MM.1S (cell line): ENCODE measurements at regions not wholly inside any gene's neighbourhood (a gene's known extent, or its start where the extent isn't known, plus 50 kb on each side); places are given as distances from the start of the nearest gene placed in this dataset.

ENCODE experiments used
- DNase-seq: peaks from one replicate; pipeline ENCODE4 v3.0.0-alpha.2; 2015
- H2AFZ ChIP-seq: fragments of 300-600 bp; sonication (generic); 2 replicates; pipeline ENCODE4 v1.6.0; 2016; ENCODE audit warnings: antibody characterized with exemption, low read length
- H3F3A ChIP-seq: fragments of 300-600 bp; sonication (generic); 2 replicates; pipeline ENCODE4 v1.6.1; 2016; ENCODE audit warnings: mild to moderate bottlenecking, antibody characterized with exemption, low read length, moderate library complexity, mixed read lengths; ENCODE audit not compliant: insufficient read depth
- H3K27ac ChIP-seq: fragments of 300-600 bp; sonication (generic); 2 replicates; pipeline ENCODE4 v1.5.1; 2016; ENCODE audit warnings: mild to moderate bottlenecking, low read length
- H3K27me3 ChIP-seq: fragments of 300-600 bp; sonication (generic); replicated peaks from 2 replicates; pipeline ENCODE4 v1.6.0; 2016; ENCODE audit warnings: low read length; ENCODE audit not compliant: insufficient read depth
- H3K36me3 ChIP-seq: fragments of 300-600 bp; sonication (generic); replicated peaks from 2 replicates; pipeline ENCODE4 v1.6.1; 2016; ENCODE audit warnings: mild to moderate bottlenecking, low read length, mixed read lengths; ENCODE audit not compliant: insufficient read depth
- H3K4me1 ChIP-seq: fragments of 300-600 bp; sonication (generic); 2 replicates; pipeline ENCODE4 v1.6.1; 2016; ENCODE audit warnings: low read length, mixed read lengths
- H3K4me2 ChIP-seq: fragments of 300-600 bp; sonication (generic); 2 replicates; pipeline ENCODE4 v1.6.0; 2016; ENCODE audit warnings: low read depth, low read length
- H3K4me3 ChIP-seq: fragments of 300-600 bp; sonication (generic); 2 replicates; pipeline ENCODE4 v1.5.1; 2016; ENCODE audit warnings: low read length, mixed read lengths
- H3K79me2 ChIP-seq: fragments of 300-600 bp; sonication (generic); 2 replicates; pipeline ENCODE4 v1.6.1; 2016; ENCODE audit warnings: mixed run types, low read length, mixed read lengths
- H3K9ac ChIP-seq: fragments of 300-600 bp; sonication (generic); 2 replicates; pipeline ENCODE4 v1.6.1; 2016; ENCODE audit warnings: low read length, mixed read lengths
- H3K9me2 ChIP-seq: fragments of 300-600 bp; sonication (generic); replicated peaks from 2 replicates; pipeline ENCODE4 v1.6.1; 2016; ENCODE audit warnings: mild to moderate bottlenecking, low read length, mixed read lengths; ENCODE audit not compliant: insufficient read depth
- H3K9me3 ChIP-seq: fragments of 300-600 bp; sonication (generic); replicated peaks from 2 replicates; pipeline ENCODE4 v1.6.1; 2016; ENCODE audit warnings: mild to moderate bottlenecking, low read length, mixed read lengths; ENCODE audit not compliant: insufficient read depth
- H4K20me1 ChIP-seq: fragments of 300-600 bp; sonication (generic); 2 replicates; pipeline ENCODE4 v1.6.1; 2016; ENCODE audit warnings: mild to moderate bottlenecking, low read length, moderate library complexity, mixed read lengths; ENCODE audit not compliant: insufficient read depth
- EZH2 ChIP-seq: fragments of 300-600 bp; sonication (generic); optimal IDR thresholded peaks from 2 replicates; pipeline ENCODE3; 2017; ENCODE audit warnings: low read depth, mild to moderate bottlenecking, antibody characterized with exemption, low read length, mixed read lengths
- EZH2phosphoT487 ChIP-seq: fragments of 300-600 bp; sonication (generic); IDR thresholded peaks from 2 replicates; pipeline ENCODE4 v1.6.1; 2018; ENCODE audit warnings: antibody characterized with exemption, low read length
- TF ChIP-seq, protein P1 (sequence below): fragments of 300-600 bp; sonication (generic); IDR thresholded peaks from 2 replicates; pipeline ENCODE4 v1.5.1; 2016; ENCODE audit warnings: antibody characterized with exemption, low read length, mixed read lengths

DNA sequence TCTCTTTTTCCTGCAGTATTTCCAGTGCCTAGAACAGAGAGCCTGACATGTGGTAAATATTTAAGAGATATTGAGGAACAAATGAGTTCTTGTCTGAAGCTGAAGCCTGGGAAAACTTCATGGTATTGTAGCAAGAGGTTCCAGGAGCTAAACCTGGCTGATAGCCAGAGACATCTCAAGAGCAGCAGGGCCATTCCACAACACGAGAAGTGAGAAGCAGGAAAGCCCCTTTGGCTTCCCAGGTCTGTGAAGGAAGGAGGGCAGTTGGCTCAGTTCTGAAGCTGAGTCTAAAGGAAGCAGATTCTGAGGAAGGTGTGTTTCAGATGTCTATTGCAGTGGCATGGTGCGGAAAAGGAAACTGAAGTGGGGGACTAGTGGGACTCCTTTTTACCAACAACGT lies 63.8 kb upstream of the FAM204A start:
- no peaks in the 10 kb centered on the region for H4K20me1 ChIP-seq
- no peak overlapping the region for H3K4me2 ChIP-seq
- no peaks in the 10 kb centered on the region for H3K4me1 ChIP-seq
- H2AFZ ChIP-seq: no peak overlapping the region
- H3F3A ChIP-seq: no peaks in the 10 kb centered on the region
- no peaks in the 10 kb centered on the region for H3K9me3 ChIP-seq
- no peak overlapping the region for H3K27ac ChIP-seq
- H3K79me2 ChIP-seq: no peaks in the 10 kb centered on the region
- H3K27me3 ChIP-seq: no peaks in the 10 kb centered on the region
- no peak for TF ChIP-seq EZH2phosphoT487
- TF ChIP-seq, protein P1, sequence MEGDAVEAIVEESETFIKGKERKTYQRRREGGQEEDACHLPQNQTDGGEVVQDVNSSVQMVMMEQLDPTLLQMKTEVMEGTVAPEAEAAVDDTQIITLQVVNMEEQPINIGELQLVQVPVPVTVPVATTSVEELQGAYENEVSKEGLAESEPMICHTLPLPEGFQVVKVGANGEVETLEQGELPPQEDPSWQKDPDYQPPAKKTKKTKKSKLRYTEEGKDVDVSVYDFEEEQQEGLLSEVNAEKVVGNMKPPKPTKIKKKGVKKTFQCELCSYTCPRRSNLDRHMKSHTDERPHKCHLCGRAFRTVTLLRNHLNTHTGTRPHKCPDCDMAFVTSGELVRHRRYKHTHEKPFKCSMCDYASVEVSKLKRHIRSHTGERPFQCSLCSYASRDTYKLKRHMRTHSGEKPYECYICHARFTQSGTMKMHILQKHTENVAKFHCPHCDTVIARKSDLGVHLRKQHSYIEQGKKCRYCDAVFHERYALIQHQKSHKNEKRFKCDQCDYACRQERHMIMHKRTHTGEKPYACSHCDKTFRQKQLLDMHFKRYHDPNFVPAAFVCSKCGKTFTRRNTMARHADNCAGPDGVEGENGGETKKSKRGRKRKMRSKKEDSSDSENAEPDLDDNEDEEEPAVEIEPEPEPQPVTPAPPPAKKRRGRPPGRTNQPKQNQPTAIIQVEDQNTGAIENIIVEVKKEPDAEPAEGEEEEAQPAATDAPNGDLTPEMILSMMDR: no peak
- TF ChIP-seq EZH2: no peak
- no peak overlapping the region for H3K4me3 ChIP-seq
- H3K36me3 ChIP-seq: no peaks in the 10 kb centered on the region
- no peak for DNase-seq
- H3K9ac ChIP-seq: no peak overlapping the region
- H3K9me2 ChIP-seq: no peaks in the 10 kb centered on the region

DNA sequence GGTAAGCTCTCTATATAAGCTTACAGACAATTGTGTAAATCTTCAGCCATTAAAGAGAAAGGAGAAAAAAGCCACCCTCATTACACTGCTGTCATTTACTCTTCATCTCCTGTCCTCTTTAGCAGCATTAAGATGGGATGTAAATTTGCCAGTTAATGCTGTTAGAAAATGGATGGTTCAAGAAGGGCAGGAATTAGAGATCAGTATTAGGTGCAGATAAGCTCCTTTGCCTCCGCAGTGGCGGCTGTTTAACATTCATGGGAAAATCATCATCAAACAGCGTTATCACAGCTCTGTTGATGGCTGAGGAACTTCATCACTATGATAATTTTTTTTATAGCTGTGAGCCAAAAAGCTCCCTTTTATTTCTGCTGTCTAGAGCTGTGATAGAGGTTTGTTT lies 61.8 kb upstream of the FAM204A start:
- H3K9me2 ChIP-seq: no peaks in the 10 kb centered on the region
- H3K27me3 ChIP-seq: no peaks in the 10 kb centered on the region
- H3K4me1 ChIP-seq: no peaks in the 10 kb centered on the region
- no peak overlapping the region for H3K27ac ChIP-seq
- no peaks in the 10 kb centered on the region for H3K36me3 ChIP-seq
- H3K4me3 ChIP-seq: no peak overlapping the region
- no peak overlapping the region for H3K9ac ChIP-seq
- H3K9me3 ChIP-seq: no peaks in the 10 kb centered on the region
- H3K4me2 ChIP-seq: no peak overlapping the region
- no peak for DNase-seq
- TF ChIP-seq EZH2phosphoT487 (no peak), EZH2 (no peak)
- TF ChIP-seq, protein P1: no peak
- no peak overlapping the region for H2AFZ ChIP-seq
- H3K79me2 ChIP-seq: no peaks in the 10 kb centered on the region
- no peaks in the 10 kb centered on the region for H4K20me1 ChIP-seq
- no peaks in the 10 kb centered on the region for H3F3A ChIP-seq

DNA sequence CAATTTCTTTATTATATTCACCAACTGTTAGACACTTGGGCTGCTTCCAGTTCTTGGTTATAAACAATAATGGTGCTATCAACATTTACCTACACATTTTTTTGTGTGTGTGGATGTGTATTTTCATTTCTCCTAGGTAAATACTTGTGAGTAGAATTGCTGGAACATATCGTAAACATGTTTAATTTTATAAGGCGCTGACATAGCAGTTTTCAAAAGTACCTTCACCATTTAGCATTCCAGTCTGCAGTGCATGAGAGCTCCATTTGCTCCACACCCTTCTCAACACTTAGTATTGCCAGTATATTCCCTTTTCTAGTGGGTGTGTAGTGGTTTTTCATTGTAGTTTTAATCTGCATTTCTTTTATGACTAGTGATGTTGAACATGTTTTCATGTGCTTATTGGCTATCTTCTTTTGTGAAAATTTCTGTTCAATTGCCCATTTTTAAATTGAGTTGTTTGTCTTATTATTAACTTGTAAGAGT lies 59.6 kb upstream of the FAM204A start:
- no peaks in the 10 kb centered on the region for H3F3A ChIP-seq

More for the DNA sequence above, 59.6 kb upstream of the FAM204A start:
- H3K9me2 ChIP-seq: no peaks in the 10 kb centered on the region
- no peaks in the 10 kb centered on the region for H3K9me3 ChIP-seq
- no peak overlapping the region for H3K4me3 ChIP-seq
- H3K36me3 ChIP-seq: no peaks in the 10 kb centered on the region
- H3K4me1 ChIP-seq: no peaks in the 10 kb centered on the region
- DNase-seq: no peak
- H4K20me1 ChIP-seq: no peaks in the 10 kb centered on the region
- H3K27me3 ChIP-seq: no peaks in the 10 kb centered on the region
- no peaks in the 10 kb centered on the region for H3K79me2 ChIP-seq
- H3K27ac ChIP-seq: no peak overlapping the region
- H3K4me2 ChIP-seq: no peak overlapping the region
- H2AFZ ChIP-seq: no peak overlapping the region
- no peak overlapping the region for H3K9ac ChIP-seq
- TF ChIP-seq EZH2phosphoT487 (no peak), EZH2 (no peak)
- TF ChIP-seq, protein P1: no peak
